GM12878 (cell line): ENCODE measurements at regions not wholly inside any gene's neighbourhood (a gene's known extent, or its start where the extent isn't known, plus 50 kb on each side); places are given as distances from the start of the nearest gene placed in this dataset.

ENCODE experiments used
- ATAC-seq: fragments of 200-7000 bp; cut with Tn5 transposase; 3 replicates; pipeline ENCODE4 v1.9.1; 2020; ENCODE audit warnings: mild to moderate bottlenecking, moderate library complexity
- BruUV-seq: library from RNA; stranded (reverse); fragments of 400-500 nt; replicated peaks from 2 replicates; lab custom pipeline; 2021; lab: Mats Ljungman, UMichigan
- CTCF ChIA-PET: fragments of 300-600 bp; sonication (Branson Sonifier 250); formaldehyde crosslinking; extraction: SDS; loops from one replicate; lab custom pipeline; 2021; ENCODE audit warnings: inconsistent platforms; lab: Yijun Ruan, JAX
- POLR2A ChIA-PET: fragments of 350-600 bp; formaldehyde crosslinking; extraction: SDS; loops from one replicate; lab custom pipeline; 2021; ENCODE audit warnings: inconsistent platforms; lab: Charles Lee
- RAD21 ChIA-PET: fragments of 300-600 bp; sonication (Branson Sonifier 250); formaldehyde crosslinking; loops from one replicate; lab custom pipeline; 2023; ENCODE audit warnings: antibody characterized with exemption; ENCODE audit not compliant: unreplicated experiment; lab: Charles Lee
- SMC1A ChIA-PET: fragments of 300-600 bp; sonication (Branson Sonifier 250); formaldehyde crosslinking; loops from one replicate; lab custom pipeline; 2023; ENCODE audit not compliant: unreplicated experiment, uncharacterized antibody; lab: Charles Lee
- DNase-seq: peaks from one replicate; pipeline ENCODE4 v3.0.0-alpha.2; 2011; ENCODE audit warnings: low read depth, low spot score
- FAIRE-seq: peaks from 3 replicates; lab custom pipeline; 2011; peaks lifted over from hg19 to GRCh38; lab: Jason Lieb, UNC
- H2AFZ ChIP-seq: 2 replicates; pipeline ENCODE4 v1.6.0; 2011; ENCODE audit warnings: low read depth, low read length, control low read depth; ENCODE audit not compliant: control insufficient read depth
- H3K27ac ChIP-seq: 2 replicates; pipeline ENCODE4 v1.5.1; 2011; ENCODE audit warnings: control low read depth; ENCODE audit not compliant: control insufficient read depth, insufficient read depth
- H3K27me3 ChIP-seq, 2 experiments: replicated peaks in 1 of 2; 2 replicates each; pipeline versions ENCODE4 v1.6.0 to v1.6.1; 2011; ENCODE audit warnings: low read length in 1 of 2; ENCODE audit not compliant: control insufficient read depth in 2 of 2, insufficient read depth in 2 of 2
- H3K36me3 ChIP-seq, 2 experiments: 2 replicates each; pipeline ENCODE4 v1.5.1; 2011; ENCODE audit warnings: low read length in 1 of 2; ENCODE audit not compliant: control insufficient read depth in 2 of 2, insufficient read depth in 2 of 2
- H3K4me1 ChIP-seq: 2 replicates; pipeline ENCODE4 v1.6.1; 2011; ENCODE audit warnings: mild to moderate bottlenecking, low read length, moderate library complexity, mixed read lengths; ENCODE audit not compliant: control insufficient read depth, insufficient read depth
- H3K4me2 ChIP-seq: 2 replicates; pipeline ENCODE4 v1.6.0; 2011; ENCODE audit warnings: control low read depth; ENCODE audit not compliant: control insufficient read depth, insufficient read depth
- H3K4me3 ChIP-seq: fragments of 200-600 bp; sonication (generic); 2 replicates; pipeline ENCODE4 v1.5.1; 2016
- H3K79me2 ChIP-seq: 2 replicates; pipeline ENCODE4 v1.6.0; 2011; ENCODE audit warnings: low read length; ENCODE audit not compliant: control insufficient read depth, insufficient read depth
- H3K9ac ChIP-seq: 2 replicates; pipeline ENCODE4 v1.8.0; 2011; ENCODE audit warnings: low read length, control low read depth, mixed read lengths; ENCODE audit not compliant: control insufficient read depth, insufficient read depth
- H3K9me3 ChIP-seq: replicated peaks from 3 replicates; pipeline ENCODE4 v1.5.1; 2011; ENCODE audit warnings: mild to moderate bottlenecking, low read length; ENCODE audit not compliant: control insufficient read depth, insufficient read depth
- H4K20me1 ChIP-seq: 2 replicates; pipeline ENCODE4 v1.6.0; 2011; ENCODE audit not compliant: control insufficient read depth, insufficient read depth
- CREB1 ChIP-seq: IDR thresholded peaks from 2 replicates; pipeline ENCODE4 v1.6.1; 2012; ENCODE audit warnings: low read depth, mild to moderate bottlenecking, inconsistent platforms
- EGR1 ChIP-seq, 2 experiments: IDR thresholded peaks; 1 replicate in 1 of 2; 2 replicates in 1 of 2; pipeline ENCODE4 v1.6.1; 2011 to 2012; ENCODE audit warnings: low read depth in 2 of 2, low read length in 2 of 2, borderline replicate concordance in 1 of 2, mild to moderate bottlenecking in 1 of 2, moderate library complexity in 1 of 2
- GATAD2B ChIP-seq: fragments of 450-650 bp; conservative IDR thresholded peaks from 2 replicates; pipeline ENCODE4 v1.6.1; 2017; ENCODE audit warnings: low read depth, mild to moderate bottlenecking, moderate library complexity
- MLLT1 ChIP-seq: fragments of 450-650 bp; IDR thresholded peaks from 2 replicates; pipeline ENCODE4 v1.6.1; 2016; ENCODE audit warnings: mild to moderate bottlenecking
- PAX5 ChIP-seq: IDR thresholded peaks from 2 replicates; pipeline ENCODE4 v1.6.1; 2011; ENCODE audit warnings: low read depth, low read length, borderline replicate concordance
- SIN3A ChIP-seq: IDR thresholded peaks from 2 replicates; pipeline ENCODE4 v1.6.1; 2012; ENCODE audit warnings: low read depth, low read length, improper control_type of control experiment
- SMAD1 ChIP-seq: fragments of 450-650 bp; IDR thresholded peaks from 2 replicates; pipeline ENCODE4 v1.6.1; 2018; ENCODE audit warnings: mild to moderate bottlenecking, low read depth; ENCODE audit not compliant: partially characterized antibody
- SREBF1 ChIP-seq: IDR thresholded peaks from 2 replicates; pipeline ENCODE4 v1.6.1; 2012; ENCODE audit warnings: mild to moderate bottlenecking, low read length
- TBL1XR1 ChIP-seq: IDR thresholded peaks from 2 replicates; pipeline ENCODE4 v1.6.1; 2012; ENCODE audit warnings: low read depth, low read length, improper control_type of control experiment
- WGBS: methylation state at CpG from one replicate; pipeline ENCODE4 v1.1.6; 2016; ENCODE audit warnings: low lambda C conversion rate; ENCODE audit not compliant: insufficient replicate concordance, insufficient coverage; ENCODE audit errors: missing lambda C conversion rate; 5-methylcytosine and 5-hydroxymethylcytosine counted together
- in situ Hi-C: fragments of 300-500 bp; cut with MboI; formaldehyde crosslinking; loops from 9 replicates; pipeline ENCODE4 v1.14.3; 2018; ENCODE audit warnings: mixed read lengths
- intact Hi-C: fragments of 100-400 bp; cut with micrococcal nuclease; formaldehyde crosslinking; loops from one replicate; pipeline ENCODE4 v1.14.2; 2022; ENCODE audit not compliant: unreplicated experiment

- Histone ChIP-seq H3K4me3 (no peak overlapping the region), H3K9ac (no peak overlapping the region), H3K9me3 (no peaks in the 10 kb centered on the region), H2AFZ (no peak overlapping the region), H3K4me2 (no peak overlapping the region), H4K20me1 (no peaks in the 10 kb centered on the region), H3K4me1 (no peaks in the 10 kb centered on the region), H3K27me3 (no peaks in the 10 kb centered on the region), H3K79me2 (no peaks in the 10 kb centered on the region), H3K27ac (no peak overlapping the region), H3K36me3 (no peaks in the 10 kb centered on the region)
- ChIA-PET SMC1A (no interaction called here), CTCF (no interaction called here), RAD21 (no interaction called here), POLR2A (no interaction called here)
- DNase-seq (no peak), ATAC-seq (no peak), FAIRE-seq (no peak)
- in situ Hi-C loops = no loop called here
- WGBS = 4% methylated on average over 11 of the region's 11 CpGs
- intact Hi-C loops = no loop called here
- TF ChIP-seq SREBF1 (no peak), GATAD2B (no peak), TBL1XR1 (no peak), SIN3A (no peak), PAX5 (no peak), CREB1 (no peak), EGR1 (IDR thresholded peaks at IDR 0.05; ENCODE audit: borderline replicate concordance in 1 of 2, low read depth in 2 of 2, low read length in 2 of 2) (no peak), SMAD1 (no peak), MLLT1 (no peak)
- BruUV-seq = no TSS peak
Measured at GRCh38 chr13:107882708-107883560, 332.4 kb downstream of the LIG4 start.
